GM19240 (cell line): ENCODE measurements at regions not wholly inside any gene's neighbourhood (a gene's known extent, or its start where the extent isn't known, plus 50 kb on each side); places are given as distances from the start of the nearest gene placed in this dataset.
A peak's percentile ranks its signal among the peaks of the same experiment; 100 is the strongest.

Experiments
- DNase-seq: peaks from one replicate; pipeline ENCODE4 v3.0.0; 2011; ENCODE audit warnings: low spot score; ENCODE audit not compliant: insufficient read length

- no peak for DNase-seq
These were observed 188.2 kb upstream of the RMST start for GRCh38 chr12:97274386-97274785.

GRCh38 chr12:97275256-97275655 is 187.3 kb upstream of the RMST start:
- no peak for DNase-seq

- DNase-seq = no peak
These were observed 186.6 kb upstream of the RMST start for GRCh38 chr12:97275728-97276590.

GRCh38 chr12:97276661-97277429 is 185.8 kb upstream of the RMST start:
- no peak for DNase-seq

- DNase-seq = no peak
These were observed 179.3 kb upstream of the RMST start for GRCh38 chr12:97283297-97283696.

GRCh38 chr12:97288531-97288930 is 174.1 kb upstream of the RMST start:
- DNase-seq = no peak

GRCh38 chr12:97292588-97292987 is 170.0 kb upstream of the RMST start:
- no peak for DNase-seq

- DNase-seq = no peak
These were observed 169.1 kb upstream of the RMST start for GRCh38 chr12:97293541-97293940.

- DNase-seq = no peak
These were observed 162.8 kb upstream of the RMST start for GRCh38 chr12:97299847-97300246.

- DNase-seq = no peak
These were observed 162.2 kb upstream of the RMST start for GRCh38 chr12:97300431-97300830.

- DNase-seq = no peak
These were observed 161.7 kb upstream of the RMST start for GRCh38 chr12:97300891-97301290.

- DNase-seq = no peak
These were observed 161.0 kb upstream of the RMST start for GRCh38 chr12:97301576-97301975.

- no peak for DNase-seq
These were observed 157.0 kb upstream of the RMST start for GRCh38 chr12:97305651-97306050.

GRCh38 chr12:97306147-97306546 is 156.5 kb upstream of the RMST start:
- DNase-seq = peak; percentile 10

- DNase-seq = no peak
These were observed 153.9 kb upstream of the RMST start for GRCh38 chr12:97308576-97309198.

- DNase-seq = no peak
These were observed 152.7 kb upstream of the RMST start for GRCh38 chr12:97309921-97310320.

GRCh38 chr12:97312570-97313135 is 150.0 kb upstream of the RMST start:
- DNase-seq = no peak

- no peak for DNase-seq
These were observed 149.0 kb upstream of the RMST start for GRCh38 chr12:97313471-97314190.

GRCh38 chr12:97316321-97316720 is 146.3 kb upstream of the RMST start:
- no peak for DNase-seq

- no peak for DNase-seq
These were observed 141.0 kb upstream of the RMST start for GRCh38 chr12:97321621-97322020.

- DNase-seq = no peak
These were observed 140.2 kb upstream of the RMST start for GRCh38 chr12:97322388-97322787.
